ENCODE measurements at regions not wholly inside any gene's neighbourhood (a gene's known extent, or its start where the extent isn't known, plus 50 kb on each side); places are given as distances from the start of the nearest gene placed in this dataset.
"Not testable (repeated sequence)": the region's sequence is repeated elsewhere in the genome, so short reads cannot be mapped to it uniquely, and the experiment has no call there.

GRCh38 chr21:14758849-14759248, 212.7 kb upstream of the SAMSN1 start:
- no peak for FAIRE-seq
- DNase-seq (ENCODE audit: low spot score in 2 of 2): no peak

GRCh38 chr21:14757533-14758327, 211.6 kb upstream of the SAMSN1 start:
- DNase-seq (ENCODE audit: low spot score in 2 of 2) (no peak), FAIRE-seq (no peak)

GRCh38 chr21:14755086-14755485, 209.0 kb upstream of the SAMSN1 start:
- DNase-seq (ENCODE audit: low spot score in 2 of 2): no peak
- no peak for FAIRE-seq

- DNase-seq (ENCODE audit: low spot score in 2 of 2): no peak
- no peak for FAIRE-seq
These were observed 208.6 kb upstream of the SAMSN1 start for GRCh38 chr21:14754682-14755081.

GRCh38 chr21:14754259-14754604, 208.1 kb upstream of the SAMSN1 start:
- no peak for DNase-seq (ENCODE audit: low spot score in 2 of 2)

GRCh38 chr21:14753466-14754258, 207.5 kb upstream of the SAMSN1 start:
- DNase-seq (ENCODE audit: low spot score in 2 of 2) (no peak), FAIRE-seq (no peak)

More at GRCh38 chr21:14754259-14754604, 208.1 kb upstream of the SAMSN1 start:
- no peak for FAIRE-seq

GRCh38 chr21:14753069-14753465, 207.0 kb upstream of the SAMSN1 start:
- FAIRE-seq: no peak
- DNase-seq (ENCODE audit: low spot score in 2 of 2): no peak

GRCh38 chr21:14752345-14752909, 206.3 kb upstream of the SAMSN1 start:
- no peak for FAIRE-seq
- DNase-seq (ENCODE audit: low spot score in 2 of 2): no peak

GRCh38 chr21:14751602-14752344, 205.7 kb upstream of the SAMSN1 start:
- no peak for FAIRE-seq
- DNase-seq (ENCODE audit: low spot score in 2 of 2): no peak

- FAIRE-seq (no peak), DNase-seq (ENCODE audit: low spot score in 2 of 2) (no peak)
These were observed 204.9 kb upstream of the SAMSN1 start for GRCh38 chr21:14751011-14751410.

- no peak for DNase-seq (ENCODE audit: low spot score in 2 of 2)
- FAIRE-seq: no peak
These were observed 203.9 kb upstream of the SAMSN1 start for GRCh38 chr21:14750041-14750440.

- DNase-seq (ENCODE audit: low spot score in 2 of 2): no peak
- FAIRE-seq: no peak
These were observed 202.5 kb upstream of the SAMSN1 start for GRCh38 chr21:14748662-14749061.

- DNase-seq (ENCODE audit: low spot score in 2 of 2) (no peak), FAIRE-seq (no peak)
These were observed 198.3 kb upstream of the SAMSN1 start for GRCh38 chr21:14744368-14744767.

- FAIRE-seq (peak; percentile 43), DNase-seq (ENCODE audit: low spot score in 2 of 2) (no peak)
These were observed 196.0 kb upstream of the SAMSN1 start for GRCh38 chr21:14742119-14742518.

- no peak for DNase-seq (ENCODE audit: low spot score in 2 of 2)
- no peak for FAIRE-seq
These were observed 195.1 kb upstream of the SAMSN1 start for GRCh38 chr21:14741256-14741655.

- FAIRE-seq (no peak), DNase-seq (ENCODE audit: low spot score in 2 of 2) (no peak)
These were observed 194.6 kb upstream of the SAMSN1 start for GRCh38 chr21:14740692-14741091.

- FAIRE-seq (no peak), DNase-seq (ENCODE audit: low spot score in 2 of 2) (no peak)
These were observed 194.0 kb upstream of the SAMSN1 start for GRCh38 chr21:14740116-14740515.

- no peak for DNase-seq (ENCODE audit: low spot score in 2 of 2)
These were observed 193.5 kb upstream of the SAMSN1 start for GRCh38 chr21:14739590-14739989.

GRCh38 chr21:14738576-14738975, 192.5 kb upstream of the SAMSN1 start:
- FAIRE-seq: not testable (repeated sequence)

More at GRCh38 chr21:14739590-14739989, 193.5 kb upstream of the SAMSN1 start:
- no peak for FAIRE-seq

GRCh38 chr21:14737922-14738321, 191.8 kb upstream of the SAMSN1 start:
- no peak for FAIRE-seq
- no peak for DNase-seq (ENCODE audit: low spot score in 2 of 2)

More at GRCh38 chr21:14738576-14738975, 192.5 kb upstream of the SAMSN1 start:
- not testable (repeated sequence) for DNase-seq (ENCODE audit: low spot score in 2 of 2)

GRCh38 chr21:14737284-14737691, 191.2 kb upstream of the SAMSN1 start:
- no peak for DNase-seq (ENCODE audit: low spot score in 2 of 2)
- no peak for FAIRE-seq
